HG02798 (cell line): ENCODE measurements at regions not wholly inside any gene's neighbourhood (a gene's known extent, or its start where the extent isn't known, plus 50 kb on each side); places are given as distances from the start of the nearest gene placed in this dataset.
A peak's percentile ranks its signal among the peaks of the same experiment; 100 is the strongest.

Experiments used
- ATAC-seq: cut with Tn5 transposase; IDR thresholded peaks from one replicate; pipeline ENCODE4 v1.9.1; 2021; ENCODE audit warnings: mild to moderate bottlenecking; ENCODE audit not compliant: unreplicated experiment, poor library complexity

- no peak for ATAC-seq
These were observed 634.4 kb downstream of the LRFN5 start for GRCh38 chr14:42241101-42241500.

GRCh38 chr14:42229976-42230375 is 623.3 kb downstream of the LRFN5 start:
- ATAC-seq: no peak

GRCh38 chr14:42229294-42229693 is 622.6 kb downstream of the LRFN5 start:
- no peak for ATAC-seq

GRCh38 chr14:42228611-42229010 is 621.9 kb downstream of the LRFN5 start:
- ATAC-seq: no peak

- no peak for ATAC-seq
These were observed 617.6 kb downstream of the LRFN5 start for GRCh38 chr14:42224053-42224888.

GRCh38 chr14:42222924-42223471 is 616.3 kb downstream of the LRFN5 start:
- ATAC-seq: peak; percentile 94

GRCh38 chr14:42214981-42215491 is 608.4 kb downstream of the LRFN5 start:
- ATAC-seq: no peak

GRCh38 chr14:42200957-42201356 is 594.3 kb downstream of the LRFN5 start:
- no peak for ATAC-seq

GRCh38 chr14:42198010-42198409 is 591.3 kb downstream of the LRFN5 start:
- no peak for ATAC-seq

GRCh38 chr14:42192738-42193653 is 586.3 kb downstream of the LRFN5 start:
- ATAC-seq: no peak

- ATAC-seq: no peak
These were observed 584.1 kb downstream of the LRFN5 start for GRCh38 chr14:42190744-42191143.

- no peak for ATAC-seq
These were observed 581.2 kb downstream of the LRFN5 start for GRCh38 chr14:42187846-42188245.

- no peak for ATAC-seq
These were observed 579.0 kb downstream of the LRFN5 start for GRCh38 chr14:42185718-42186117.

GRCh38 chr14:42174357-42174756 is 567.7 kb downstream of the LRFN5 start:
- no peak for ATAC-seq

- ATAC-seq: no peak
These were observed 566.5 kb downstream of the LRFN5 start for GRCh38 chr14:42173206-42173605.

GRCh38 chr14:42172304-42172703 is 565.6 kb downstream of the LRFN5 start:
- ATAC-seq: no peak

- ATAC-seq: no peak
These were observed 556.5 kb downstream of the LRFN5 start for GRCh38 chr14:42163136-42163535.

GRCh38 chr14:42159138-42159537 is 552.5 kb downstream of the LRFN5 start:
- no peak for ATAC-seq

GRCh38 chr14:42149609-42150261 is 543.1 kb downstream of the LRFN5 start:
- ATAC-seq: no peak

GRCh38 chr14:42145766-42146165 is 539.1 kb downstream of the LRFN5 start:
- no peak for ATAC-seq
